ENCODE measurements at regions not wholly inside any gene's neighbourhood (a gene's known extent, or its start where the extent isn't known, plus 50 kb on each side); places are given as distances from the start of the nearest gene placed in this dataset.

DNA sequence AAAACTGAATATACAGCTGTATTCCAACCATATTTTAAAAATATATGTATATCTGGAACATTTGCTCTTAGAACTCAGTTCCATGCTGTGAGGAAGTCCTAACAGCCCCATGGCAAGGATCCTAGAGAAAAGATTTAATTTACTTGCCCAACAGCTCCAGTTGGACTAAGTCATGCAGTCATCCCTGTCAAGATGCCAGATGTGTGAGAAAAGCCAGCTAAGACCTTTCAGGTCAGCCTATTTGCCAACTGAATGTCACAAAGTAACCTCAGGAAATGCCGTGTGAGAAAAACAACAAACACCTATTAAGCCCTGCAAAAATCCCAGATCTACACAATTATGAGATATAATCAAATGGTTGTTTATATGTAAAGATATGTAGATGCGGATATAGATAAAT is 416.3 kb downstream of the NR2F1-AS1 start:
- Mint-ChIP-seq H3K4me1 (no peaks in the 10 kb centered on the region), H3K27me3 (no peaks in the 10 kb centered on the region), H3K9me3 (ENCODE audit: insufficient read depth) (peaks cover 2% of the 10 kb centered on the region), H3K27ac (no peak overlapping the region), H3K4me3 (no peak overlapping the region)
- H2AFZ ChIP-seq (ENCODE audit: insufficient read depth, low read depth, low read length, poor library complexity, severe bottlenecking), result no peak overlapping the region
- POLR2A ChIA-PET, result no interaction called here
- TF ChIP-seq, protein P1, sequence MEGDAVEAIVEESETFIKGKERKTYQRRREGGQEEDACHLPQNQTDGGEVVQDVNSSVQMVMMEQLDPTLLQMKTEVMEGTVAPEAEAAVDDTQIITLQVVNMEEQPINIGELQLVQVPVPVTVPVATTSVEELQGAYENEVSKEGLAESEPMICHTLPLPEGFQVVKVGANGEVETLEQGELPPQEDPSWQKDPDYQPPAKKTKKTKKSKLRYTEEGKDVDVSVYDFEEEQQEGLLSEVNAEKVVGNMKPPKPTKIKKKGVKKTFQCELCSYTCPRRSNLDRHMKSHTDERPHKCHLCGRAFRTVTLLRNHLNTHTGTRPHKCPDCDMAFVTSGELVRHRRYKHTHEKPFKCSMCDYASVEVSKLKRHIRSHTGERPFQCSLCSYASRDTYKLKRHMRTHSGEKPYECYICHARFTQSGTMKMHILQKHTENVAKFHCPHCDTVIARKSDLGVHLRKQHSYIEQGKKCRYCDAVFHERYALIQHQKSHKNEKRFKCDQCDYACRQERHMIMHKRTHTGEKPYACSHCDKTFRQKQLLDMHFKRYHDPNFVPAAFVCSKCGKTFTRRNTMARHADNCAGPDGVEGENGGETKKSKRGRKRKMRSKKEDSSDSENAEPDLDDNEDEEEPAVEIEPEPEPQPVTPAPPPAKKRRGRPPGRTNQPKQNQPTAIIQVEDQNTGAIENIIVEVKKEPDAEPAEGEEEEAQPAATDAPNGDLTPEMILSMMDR (IDR thresholded peaks at IDR 0.05), result no peak
- TF ChIP-seq EZH2 (IDR thresholded peaks at IDR 0.05; ENCODE audit: borderline replicate concordance, insufficient read depth, low read depth, low read length, poor library complexity, severe bottlenecking), result no peak
- no peak overlapping the region for H3K4me3 ChIP-seq (ENCODE audit: control extremely low read depth in 1 of 5, extremely low read depth in 1 of 5, insufficient read depth in 1 of 5, low read depth in 2 of 5, low read length in 4 of 5)
- no CpG with 5 or more reads among the region's 2 CpGs for WGBS (ENCODE audit: insufficient coverage)
- CTCF ChIA-PET, result no interaction called here
- intact Hi-C loops (cut with micrococcal nuclease), result no loop called here
- no peaks in the 10 kb centered on the region for H4K20me1 ChIP-seq (ENCODE audit: control insufficient read depth, insufficient read depth, low read length, poor library complexity, severe bottlenecking)
- ATAC-seq (ENCODE audit: low read depth), result no peak
- no peak overlapping the region for H3K9ac ChIP-seq (ENCODE audit: low read length)
- no peaks in the 10 kb centered on the region for H3K9me3 ChIP-seq (ENCODE audit: control extremely low read depth in 1 of 3, control insufficient read depth in 2 of 3, insufficient read depth in 1 of 3, low read length in 2 of 3)
- H3K79me2 ChIP-seq (ENCODE audit: control insufficient read depth, insufficient read depth, low read length), result no peaks in the 10 kb centered on the region
- no peak overlapping the region for H3K4me2 ChIP-seq (replicated peaks; ENCODE audit: low read depth, low read length, poor library complexity, severe bottlenecking)
- DNase-seq, result no peak
- H3K4me1 ChIP-seq (ENCODE audit: control insufficient read depth in 2 of 2, insufficient read depth in 2 of 2, low read length in 2 of 2), result no peaks in the 10 kb centered on the region
- H3K27me3 ChIP-seq (replicated peaks in 1 of 4; ENCODE audit: control extremely low read depth in 1 of 4, control insufficient read depth in 3 of 4, insufficient read depth in 4 of 4, low read length in 3 of 4), result no peaks in the 10 kb centered on the region
- H3K27ac ChIP-seq (ENCODE audit: low read length in 2 of 2), result no peak overlapping the region
- H3K36me3 ChIP-seq (replicated peaks in 1 of 2; ENCODE audit: control extremely low read depth in 1 of 2, control insufficient read depth in 1 of 2, extremely low read depth in 1 of 2, insufficient read depth in 2 of 2, low read length in 1 of 2), result no peaks in the 10 kb centered on the region

DNA sequence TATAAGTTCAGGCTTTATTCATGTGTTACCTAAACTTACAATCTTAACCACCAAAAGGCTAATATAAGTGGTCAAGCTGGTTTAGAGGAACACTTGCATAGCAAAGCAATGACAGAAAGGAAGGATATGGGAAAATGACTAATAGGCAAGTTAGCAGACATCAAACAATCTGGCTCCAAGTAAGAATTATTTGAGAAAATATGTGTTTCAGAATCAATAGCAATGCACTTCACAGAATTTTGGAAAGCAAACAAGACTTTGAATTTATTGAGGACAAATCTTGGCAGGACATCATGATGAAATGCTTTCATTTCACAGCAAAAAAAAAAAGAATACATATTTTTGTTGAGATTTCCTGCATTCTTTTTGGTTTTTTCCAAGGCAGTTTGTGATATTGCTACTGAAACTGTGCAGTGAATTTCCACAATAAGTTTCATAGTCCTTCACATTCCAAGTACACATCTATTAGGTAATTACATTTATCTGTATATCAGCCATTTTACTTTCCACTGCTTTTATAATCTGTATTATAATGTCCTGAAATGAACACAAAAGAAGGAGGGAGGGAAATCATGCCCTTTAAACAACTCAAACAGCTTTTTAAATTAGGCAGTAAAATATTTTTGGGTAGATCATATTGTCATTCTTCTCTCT is 417.9 kb downstream of the NR2F1-AS1 start:
- H3K27ac ChIP-seq (ENCODE audit: low read length in 2 of 2), result no peak overlapping the region
- intact Hi-C loops (cut with micrococcal nuclease), result no loop called here
- TF ChIP-seq EZH2 (IDR thresholded peaks at IDR 0.05; ENCODE audit: borderline replicate concordance, insufficient read depth, low read depth, low read length, poor library complexity, severe bottlenecking), result no peak
- TF ChIP-seq, protein P1 (IDR thresholded peaks at IDR 0.05), result no peak
- no peak overlapping the region for H3K4me3 Mint-ChIP-seq
- H3K4me2 ChIP-seq (replicated peaks; ENCODE audit: low read depth, low read length, poor library complexity, severe bottlenecking), result no peak overlapping the region
- ChIA-PET POLR2A (no interaction called here), CTCF (no interaction called here)
- ATAC-seq (ENCODE audit: low read depth) (no peak), DNase-seq (no peak)
- no peak overlapping the region for H3K9ac ChIP-seq (ENCODE audit: low read length)
- H4K20me1 ChIP-seq (ENCODE audit: control insufficient read depth, insufficient read depth, low read length, poor library complexity, severe bottlenecking), result no peaks in the 10 kb centered on the region
- H3K4me1 Mint-ChIP-seq, result no peaks in the 10 kb centered on the region
- no peaks in the 10 kb centered on the region for H3K27me3 Mint-ChIP-seq
- no peaks in the 10 kb centered on the region for H3K9me3 ChIP-seq (ENCODE audit: control extremely low read depth in 1 of 3, control insufficient read depth in 2 of 3, insufficient read depth in 1 of 3, low read length in 2 of 3)
- no peak overlapping the region for H3K27ac Mint-ChIP-seq
- H2AFZ ChIP-seq (ENCODE audit: insufficient read depth, low read depth, low read length, poor library complexity, severe bottlenecking), result no peak overlapping the region
- H3K79me2 ChIP-seq (ENCODE audit: control insufficient read depth, insufficient read depth, low read length), result no peaks in the 10 kb centered on the region
- no peaks in the 10 kb centered on the region for H3K4me1 ChIP-seq (ENCODE audit: control insufficient read depth in 2 of 2, insufficient read depth in 2 of 2, low read length in 2 of 2)
- H3K27me3 ChIP-seq (replicated peaks in 1 of 4; ENCODE audit: control extremely low read depth in 1 of 4, control insufficient read depth in 3 of 4, insufficient read depth in 4 of 4, low read length in 3 of 4), result no peaks in the 10 kb centered on the region
- H3K9me3 Mint-ChIP-seq (ENCODE audit: insufficient read depth), result peaks cover 2% of the 10 kb centered on the region
- no peaks in the 10 kb centered on the region for H3K36me3 ChIP-seq (replicated peaks in 1 of 2; ENCODE audit: control extremely low read depth in 1 of 2, control insufficient read depth in 1 of 2, extremely low read depth in 1 of 2, insufficient read depth in 2 of 2, low read length in 1 of 2)
- H3K4me3 ChIP-seq (ENCODE audit: control extremely low read depth in 1 of 5, extremely low read depth in 1 of 5, insufficient read depth in 1 of 5, low read depth in 2 of 5, low read length in 4 of 5), result no peak overlapping the region

All from B cell (primary cell).